ENCODE measurements at regions not wholly inside any gene's neighbourhood (a gene's known extent, or its start where the extent isn't known, plus 50 kb on each side); places are given as distances from the start of the nearest gene placed in this dataset.

- DNase-seq (ENCODE audit: low read depth in 1 of 2, low spot score in 1 of 2) = no peak
- no peak overlapping the region for H3K27ac ChIP-seq (replicated peaks)
- no peak overlapping the region for H3K4me3 ChIP-seq (replicated peaks; ENCODE audit: insufficient read depth, low read length)
- no peaks in the 10 kb centered on the region for H3K27me3 ChIP-seq (ENCODE audit: insufficient read depth, poor library complexity, severe bottlenecking)
- no peak for TF ChIP-seq REST (IDR thresholded peaks at IDR 0.05; ENCODE audit: insufficient replicate concordance, low read depth)
- no peak for TF ChIP-seq POLR2AphosphoS5 (IDR thresholded peaks at IDR 0.05; ENCODE audit: low read depth)
- no peak for TF ChIP-seq GABPA (IDR thresholded peaks at IDR 0.05; ENCODE audit: low read depth)
- no peak for TF ChIP-seq SPI1 (IDR thresholded peaks at IDR 0.05; ENCODE audit: borderline replicate concordance, low read depth)
- TF ChIP-seq CTCF (IDR thresholded peaks at IDR 0.05; ENCODE audit: insufficient read depth, low read length) = no peak
These were observed 474.6 kb downstream of the PRKD1 start for GRCh38 chr14:29453045-29453444.

- Histone ChIP-seq H3K27ac (replicated peaks) (no peak overlapping the region), H3K4me3 (replicated peaks; ENCODE audit: insufficient read depth, low read length) (no peak overlapping the region), H3K27me3 (ENCODE audit: insufficient read depth, poor library complexity, severe bottlenecking) (no peaks in the 10 kb centered on the region)
- TF ChIP-seq POLR2AphosphoS5 (IDR thresholded peaks at IDR 0.05; ENCODE audit: low read depth) (no peak), REST (IDR thresholded peaks at IDR 0.05; ENCODE audit: insufficient replicate concordance, low read depth) (no peak), SPI1 (IDR thresholded peaks at IDR 0.05; ENCODE audit: borderline replicate concordance, low read depth) (no peak), GABPA (IDR thresholded peaks at IDR 0.05; ENCODE audit: low read depth) (no peak), CTCF (IDR thresholded peaks at IDR 0.05; ENCODE audit: insufficient read depth, low read length) (no peak)
- no peak for DNase-seq (ENCODE audit: low read depth in 1 of 2, low spot score in 1 of 2)
These were observed 473.5 kb downstream of the PRKD1 start for GRCh38 chr14:29454026-29454693.

GRCh38 chr14:29458547-29458946 is 469.1 kb downstream of the PRKD1 start:
- DNase-seq (ENCODE audit: low read depth in 1 of 2, low spot score in 1 of 2) = no peak
- no peak for TF ChIP-seq CTCF (IDR thresholded peaks at IDR 0.05; ENCODE audit: insufficient read depth, low read length)
- TF ChIP-seq SPI1 (IDR thresholded peaks at IDR 0.05; ENCODE audit: borderline replicate concordance, low read depth) = no peak
- TF ChIP-seq GABPA (IDR thresholded peaks at IDR 0.05; ENCODE audit: low read depth) = no peak
- TF ChIP-seq REST (IDR thresholded peaks at IDR 0.05; ENCODE audit: insufficient replicate concordance, low read depth) = no peak
- TF ChIP-seq POLR2AphosphoS5 (IDR thresholded peaks at IDR 0.05; ENCODE audit: low read depth) = no peak
- no peak overlapping the region for H3K27ac ChIP-seq (replicated peaks)
- H3K4me3 ChIP-seq (replicated peaks; ENCODE audit: insufficient read depth, low read length) = no peak overlapping the region
- no peaks in the 10 kb centered on the region for H3K27me3 ChIP-seq (ENCODE audit: insufficient read depth, poor library complexity, severe bottlenecking)
